Keratinocyte (primary cell): ENCODE measurements at regions not wholly inside any gene's neighbourhood (a gene's known extent, or its start where the extent isn't known, plus 50 kb on each side); places are given as distances from the start of the nearest gene placed in this dataset.

ENCODE experiments used
- CTCF ChIP-seq, 3 experiments: IDR thresholded peaks in 1 of 3; conservative IDR thresholded peaks in 1 of 3; optimal IDR thresholded peaks in 1 of 3; 2 replicates in 2 of 3; 3 replicates in 1 of 3; pipeline versions ENCODE3 to v1.5.1; 2011; ENCODE audit warnings: low read length in 3 of 3, mild to moderate bottlenecking in 3 of 3, moderate library complexity in 2 of 3, control low read depth in 1 of 3, inconsistent platforms in 1 of 3; ENCODE audit not compliant: insufficient read depth in 2 of 3; ENCODE audit errors: extremely low read depth in 1 of 3
- EZH2 ChIP-seq: IDR thresholded peaks from one replicate; pipeline ENCODE4 v1.6.1; 2012; ENCODE audit warnings: inconsistent platforms, mild to moderate bottlenecking, low read length, moderate library complexity

GRCh38 chr16:82541103-82541502 is 85.7 kb upstream of the CDH13 start:
- no peak for TF ChIP-seq CTCF (optimal IDR thresholded peaks at IDR 0.05 in 1 of 3, IDR thresholded peaks at IDR 0.05 in 1 of 3, conservative IDR thresholded peaks at IDR 0.05 in 1 of 3; ENCODE audit: extremely low read depth in 1 of 3, insufficient read depth in 2 of 3, low read length in 3 of 3)
- TF ChIP-seq EZH2: no peak
